GM18909 (cell line): ENCODE measurements at regions not wholly inside any gene's neighbourhood (a gene's known extent, or its start where the extent isn't known, plus 50 kb on each side); places are given as distances from the start of the nearest gene placed in this dataset.
"Not testable (repeated sequence)": the region's sequence is repeated elsewhere in the genome, so short reads cannot be mapped to it uniquely, and the experiment has no call there.

Experiments used
- ATAC-seq: cut with Tn5 transposase; IDR thresholded peaks from one replicate; pipeline ENCODE4 v1.9.1; 2021; ENCODE audit warnings: mild to moderate bottlenecking; ENCODE audit not compliant: unreplicated experiment, poor library complexity

DNA sequence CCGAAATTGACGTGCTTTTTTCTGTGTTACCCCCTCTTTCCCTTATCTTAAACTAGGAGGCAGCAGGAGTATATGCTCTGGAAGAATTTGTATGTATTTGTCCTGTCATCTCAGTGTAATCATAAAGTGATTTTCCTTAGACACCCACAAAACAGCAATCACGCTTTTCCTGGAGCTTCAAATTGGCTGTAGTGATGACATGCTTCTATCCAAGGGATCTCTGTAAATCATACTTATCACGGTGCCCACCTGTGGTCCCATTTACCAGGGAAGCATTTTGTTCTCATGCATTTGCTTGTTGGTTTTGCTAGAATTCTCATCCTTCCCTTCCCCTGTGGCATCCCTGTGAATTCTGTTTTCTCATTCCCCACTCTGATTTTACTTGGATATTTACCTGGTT is 220.8 kb upstream of the THUMPD2 start:
- ATAC-seq: no peak

DNA sequence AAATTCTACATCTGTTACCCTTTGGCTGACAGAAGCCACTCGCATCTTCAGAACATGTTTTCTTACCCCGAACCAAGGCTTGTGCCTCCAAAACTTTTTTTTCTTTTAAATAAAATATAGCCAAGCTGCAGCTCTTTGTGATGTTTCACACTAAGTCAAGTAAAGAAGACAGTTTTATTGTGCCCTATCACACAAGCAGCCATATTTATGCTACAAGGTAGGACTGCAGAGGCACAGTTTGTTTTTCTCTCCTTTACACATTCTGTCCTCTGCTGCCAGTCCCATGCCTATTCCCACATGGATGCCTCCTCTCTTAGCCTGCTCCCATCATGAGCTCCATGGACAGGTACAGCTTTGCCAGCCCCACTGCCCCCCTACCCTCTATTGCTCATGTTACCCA is 219.6 kb upstream of the THUMPD2 start:
- no peak for ATAC-seq

DNA sequence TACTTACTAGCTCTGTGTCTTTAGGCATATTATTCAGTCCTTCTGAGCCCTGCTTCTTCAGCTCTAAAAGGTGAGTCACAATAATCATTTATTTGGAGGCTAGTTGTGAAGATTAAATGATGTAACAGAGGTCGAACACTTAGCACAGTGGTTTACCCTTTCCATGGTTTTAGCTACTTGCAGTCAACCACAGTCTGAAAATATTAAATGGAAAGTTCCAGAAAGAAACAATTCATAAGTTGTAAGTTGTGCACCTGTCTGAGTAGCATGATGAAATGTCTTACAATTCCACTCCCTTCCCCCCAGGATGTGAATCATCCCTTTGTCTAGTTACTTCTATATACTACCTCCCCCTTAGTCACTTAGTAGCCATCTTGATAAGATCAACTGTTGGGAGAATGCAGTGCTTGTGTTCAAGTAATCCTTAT is 217.6 kb upstream of the THUMPD2 start:
- ATAC-seq: no peak

DNA sequence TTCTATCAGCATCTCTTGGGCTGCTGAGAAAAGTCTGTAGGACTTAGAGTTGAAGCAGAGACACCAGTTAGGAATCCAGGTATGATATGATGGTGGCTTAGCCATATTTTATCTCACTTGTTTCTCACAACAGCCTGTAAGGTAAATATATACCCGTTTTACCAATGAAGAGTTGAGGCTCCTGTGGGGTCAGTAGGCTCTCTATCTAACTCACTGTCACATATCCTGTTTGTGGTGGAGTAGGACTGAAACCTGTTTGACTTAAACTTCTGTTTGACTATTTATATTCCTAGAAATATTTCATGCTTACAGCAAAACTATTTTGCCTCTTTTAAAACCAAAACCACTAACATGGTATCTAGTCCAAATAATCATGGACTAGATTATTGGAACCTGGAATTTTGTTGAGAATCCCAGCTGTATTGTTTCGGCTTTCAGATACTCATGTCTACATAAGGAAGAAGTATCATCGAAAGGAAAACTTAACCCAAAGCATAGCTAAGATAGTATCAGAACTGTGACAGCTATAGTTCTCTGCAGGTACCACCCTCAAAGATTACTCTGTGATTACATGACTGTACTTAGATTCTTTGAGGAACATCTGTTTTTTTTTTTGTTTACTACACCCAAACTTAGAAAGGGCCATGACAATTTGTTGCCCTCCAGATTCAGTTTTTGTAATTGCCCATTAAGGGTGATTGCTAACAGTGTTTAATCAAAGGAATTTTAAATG is 216.1 kb upstream of the THUMPD2 start:
- ATAC-seq: no peak

DNA sequence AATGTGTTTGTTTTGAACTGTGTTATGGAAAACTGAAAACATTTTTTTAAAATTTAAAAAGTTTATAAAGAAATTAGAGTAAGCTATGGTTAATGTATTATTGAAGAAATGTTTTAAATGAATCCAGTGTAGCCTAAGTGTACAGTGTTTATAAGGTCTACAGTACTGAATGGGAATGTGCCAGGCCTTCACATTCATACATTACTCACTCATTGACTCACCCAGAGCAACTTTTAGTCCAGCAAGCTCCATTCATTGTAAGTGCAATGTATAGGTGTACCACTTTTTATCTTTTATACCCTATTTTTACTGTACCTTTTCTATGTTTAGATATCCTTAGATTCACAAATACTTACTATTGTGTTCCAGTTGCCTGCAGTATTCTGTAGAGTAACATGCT is 215.1 kb upstream of the THUMPD2 start:
- no peak for ATAC-seq

DNA sequence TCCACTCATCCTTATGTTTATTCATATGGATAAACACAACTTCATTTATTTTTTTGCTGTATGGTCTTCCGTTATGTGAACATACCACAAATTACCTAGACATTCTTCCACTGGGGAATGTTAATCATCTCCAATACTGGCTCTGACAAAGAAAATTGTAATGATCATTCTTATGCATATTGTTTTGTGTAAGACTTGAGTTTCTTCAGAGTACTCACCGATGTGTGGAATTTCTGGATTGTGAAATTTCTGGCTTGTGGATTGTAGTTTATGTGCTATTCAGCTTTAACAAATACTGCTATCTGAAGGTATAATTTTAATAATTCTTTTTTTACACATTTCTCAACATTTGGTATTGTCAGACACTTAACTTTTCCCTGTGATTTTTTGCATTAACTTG is 212.2 kb upstream of the THUMPD2 start:
- ATAC-seq: no peak

DNA sequence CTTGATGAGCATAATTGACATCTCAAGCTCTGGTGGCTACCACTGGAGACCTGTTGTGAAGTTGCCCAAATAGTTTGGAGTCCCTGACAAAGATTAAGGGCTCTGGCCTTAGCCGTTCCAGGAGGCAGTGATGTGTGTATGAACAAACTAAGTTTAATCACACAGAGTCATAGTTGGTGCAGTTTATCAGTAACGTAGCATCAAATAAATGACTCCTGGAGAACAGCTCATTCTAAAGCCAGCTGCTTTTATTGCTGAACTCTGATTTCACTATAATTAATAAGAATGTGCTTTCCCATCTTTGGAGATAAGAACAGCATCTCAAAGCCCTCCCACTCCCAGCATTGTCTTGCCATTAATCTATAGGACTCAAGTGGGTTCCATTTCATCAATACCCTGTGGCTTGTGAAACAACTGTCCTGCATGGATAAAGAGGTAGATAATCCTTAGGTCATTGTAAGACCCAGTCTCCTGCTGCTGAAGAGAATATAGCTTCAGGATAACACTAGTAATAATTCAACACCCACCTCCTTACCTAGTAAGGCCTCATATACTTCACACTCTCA is 211.4 kb upstream of the THUMPD2 start:
- ATAC-seq: no peak

DNA sequence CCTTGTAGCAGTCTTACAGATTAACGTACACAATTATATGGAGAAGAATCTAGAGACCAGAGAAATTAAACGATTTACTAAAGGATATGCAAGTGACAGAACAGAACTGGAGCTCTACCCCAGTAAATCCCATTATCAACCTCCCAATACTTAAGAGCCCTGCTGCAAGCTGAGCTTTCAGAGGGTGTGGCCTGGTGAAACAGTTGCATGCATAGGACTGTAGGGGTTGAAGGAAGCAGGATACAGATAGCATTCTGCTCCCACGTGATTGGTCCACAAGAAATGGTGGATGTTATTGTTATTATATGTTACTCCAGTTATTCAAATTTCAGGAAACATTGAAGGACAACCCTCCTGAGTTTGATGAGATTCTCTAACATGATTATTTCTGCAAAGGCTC is 210.8 kb upstream of the THUMPD2 start:
- no peak for ATAC-seq

DNA sequence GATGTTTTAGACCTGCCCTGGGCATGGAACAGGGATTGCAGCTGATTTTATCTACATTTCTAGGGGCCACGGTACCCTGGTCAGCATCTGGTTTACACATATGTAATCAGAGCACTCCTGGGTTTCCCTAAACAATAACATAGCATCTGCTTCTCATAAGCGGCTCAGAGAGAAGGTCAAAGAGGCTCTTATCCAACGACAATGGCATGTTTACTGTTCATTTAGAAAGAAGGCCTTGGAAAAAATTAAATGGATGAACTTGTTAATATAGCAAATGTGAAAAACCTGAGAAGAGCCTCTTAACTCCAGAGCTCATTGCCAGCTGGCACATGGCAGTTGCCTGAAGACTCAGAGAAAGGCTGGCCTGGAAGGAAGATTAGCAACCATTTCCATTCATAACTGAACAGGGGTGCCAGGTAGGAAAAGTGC is 202.8 kb upstream of the THUMPD2 start:
- no peak for ATAC-seq

DNA sequence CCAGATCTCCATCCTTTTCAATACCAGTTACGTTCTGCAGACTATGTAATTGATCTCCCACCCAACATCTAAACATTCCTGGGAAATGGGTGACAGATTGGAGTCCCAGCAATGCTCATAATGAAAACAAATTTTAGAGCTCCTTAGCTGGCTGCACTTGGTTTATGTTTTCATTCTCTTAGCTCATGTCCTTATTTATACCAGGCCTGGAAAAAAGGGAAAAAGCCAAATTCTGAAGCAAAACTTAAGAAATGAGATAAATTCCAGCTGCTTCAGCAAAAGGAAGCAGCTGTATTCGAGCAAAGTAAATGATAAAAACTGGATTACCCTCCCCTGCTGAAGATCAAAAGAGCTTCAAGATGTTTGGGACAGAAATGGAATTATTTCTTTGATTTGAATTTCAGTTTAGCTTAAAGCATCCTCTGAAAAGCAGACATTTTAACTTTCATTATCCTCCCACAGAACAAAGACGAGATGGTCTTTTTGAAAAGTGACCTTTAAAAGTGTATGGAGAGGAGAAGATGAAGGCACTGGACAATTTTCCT is 196.5 kb upstream of the THUMPD2 start:
- ATAC-seq: no peak

DNA sequence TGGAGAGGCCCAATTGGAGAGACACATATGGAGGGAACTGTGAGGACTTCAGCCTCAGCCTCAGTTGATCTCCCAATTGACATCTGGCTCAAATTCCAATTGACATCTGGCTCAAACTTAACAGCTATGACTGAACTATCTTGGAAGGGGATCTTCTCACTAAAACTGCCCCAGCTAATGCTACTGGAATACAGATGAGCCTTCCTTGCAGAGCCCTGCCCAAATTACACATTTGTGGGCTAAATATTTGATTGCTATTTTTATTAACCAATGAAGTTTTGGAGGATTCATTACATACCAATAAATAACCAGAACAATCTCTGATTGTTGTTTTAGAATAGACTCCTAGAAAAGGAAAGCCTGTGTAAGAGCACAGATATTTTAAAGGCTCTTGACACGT is 189.0 kb upstream of the THUMPD2 start:
- ATAC-seq: no peak

DNA sequence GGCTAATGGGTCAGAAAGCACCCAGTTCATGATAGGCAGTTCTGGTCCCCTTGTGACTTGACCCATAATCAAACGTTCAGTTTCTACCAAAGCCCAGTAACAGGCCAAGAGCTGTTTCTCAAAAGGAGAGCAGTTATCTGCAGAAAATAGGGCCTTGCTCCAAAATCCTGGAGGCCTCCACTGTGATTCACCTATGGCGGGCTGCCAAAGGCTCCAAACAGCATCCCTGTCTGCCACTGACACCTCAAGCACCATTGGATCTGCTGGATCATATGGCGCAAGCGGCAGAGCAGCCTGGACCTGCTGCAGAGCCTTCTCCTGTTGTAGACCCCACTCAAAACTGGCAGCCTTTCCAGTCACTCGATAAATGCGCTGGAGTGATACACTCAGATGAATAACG is 181.6 kb upstream of the THUMPD2 start:
- ATAC-seq: not testable (repeated sequence)

DNA sequence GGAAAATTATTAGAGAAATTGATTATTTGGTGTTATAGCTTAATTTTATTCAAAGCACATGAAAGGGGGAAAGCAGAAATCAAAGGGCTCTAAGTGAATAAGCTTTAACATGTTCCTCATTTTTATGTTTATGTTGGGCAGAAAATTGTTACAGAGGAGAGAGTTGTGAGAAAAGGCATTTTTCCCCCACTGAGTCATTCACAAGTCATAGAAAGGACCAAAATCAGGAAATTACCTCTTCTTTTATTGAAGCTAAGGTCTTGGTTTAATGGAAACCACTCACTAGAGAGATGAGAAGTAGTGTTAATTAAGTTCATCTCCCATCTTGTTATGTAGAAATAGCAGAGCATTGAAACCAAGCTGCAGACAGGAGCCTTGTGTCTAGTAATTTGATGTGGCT is 175.3 kb upstream of the THUMPD2 start:
- no peak for ATAC-seq

DNA sequence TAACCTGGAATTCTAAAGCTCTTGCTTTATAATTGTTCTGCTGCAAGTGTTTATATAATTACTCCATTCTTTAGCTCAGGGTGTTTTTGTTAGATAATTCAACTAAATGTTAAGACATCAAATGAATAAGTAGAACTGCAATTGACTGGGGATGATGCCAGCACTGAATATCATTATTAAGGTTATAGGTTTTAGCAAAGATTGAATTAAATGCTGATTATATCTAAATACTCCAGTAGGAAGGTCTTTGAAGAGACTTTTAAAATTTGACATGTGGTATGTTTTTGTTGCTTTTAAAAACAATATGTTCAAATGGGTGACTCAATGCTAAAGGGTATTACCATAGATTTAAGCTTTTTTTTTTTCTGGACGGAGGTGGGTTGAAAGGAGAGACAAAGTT is 170.1 kb upstream of the THUMPD2 start:
- no peak for ATAC-seq

DNA sequence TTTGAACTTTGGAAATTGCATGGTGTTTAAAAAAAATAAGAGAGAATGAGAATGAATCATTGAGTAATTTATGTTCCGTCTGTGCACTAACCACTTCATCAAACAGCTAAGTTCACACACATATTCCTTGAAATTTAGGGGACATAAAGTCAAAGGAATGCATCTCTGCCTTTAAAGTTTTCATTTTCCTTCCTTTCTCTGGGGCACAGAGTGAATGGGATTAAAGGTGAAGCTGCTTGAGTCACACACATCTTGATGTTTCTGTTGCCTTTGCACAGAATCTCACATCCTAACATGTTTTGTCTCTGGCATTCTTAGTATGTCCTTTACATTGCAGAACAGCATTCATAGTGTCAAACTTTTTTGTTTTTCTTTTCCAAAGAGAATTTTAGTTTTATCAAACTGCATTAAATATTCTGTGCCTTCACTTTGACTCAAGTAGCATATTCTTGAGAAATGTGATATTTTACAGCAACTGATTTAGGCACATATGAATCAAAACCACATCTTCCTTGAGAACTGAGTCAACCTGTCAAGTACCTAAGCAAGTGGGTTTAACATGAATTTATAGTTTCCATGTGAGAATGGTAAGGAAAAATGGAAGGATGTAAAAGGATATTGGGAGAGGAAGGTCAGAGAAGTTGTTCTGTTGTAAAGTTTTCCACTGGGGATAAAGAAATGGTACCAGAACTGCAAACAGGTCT is 169.1 kb upstream of the THUMPD2 start:
- no peak for ATAC-seq

DNA sequence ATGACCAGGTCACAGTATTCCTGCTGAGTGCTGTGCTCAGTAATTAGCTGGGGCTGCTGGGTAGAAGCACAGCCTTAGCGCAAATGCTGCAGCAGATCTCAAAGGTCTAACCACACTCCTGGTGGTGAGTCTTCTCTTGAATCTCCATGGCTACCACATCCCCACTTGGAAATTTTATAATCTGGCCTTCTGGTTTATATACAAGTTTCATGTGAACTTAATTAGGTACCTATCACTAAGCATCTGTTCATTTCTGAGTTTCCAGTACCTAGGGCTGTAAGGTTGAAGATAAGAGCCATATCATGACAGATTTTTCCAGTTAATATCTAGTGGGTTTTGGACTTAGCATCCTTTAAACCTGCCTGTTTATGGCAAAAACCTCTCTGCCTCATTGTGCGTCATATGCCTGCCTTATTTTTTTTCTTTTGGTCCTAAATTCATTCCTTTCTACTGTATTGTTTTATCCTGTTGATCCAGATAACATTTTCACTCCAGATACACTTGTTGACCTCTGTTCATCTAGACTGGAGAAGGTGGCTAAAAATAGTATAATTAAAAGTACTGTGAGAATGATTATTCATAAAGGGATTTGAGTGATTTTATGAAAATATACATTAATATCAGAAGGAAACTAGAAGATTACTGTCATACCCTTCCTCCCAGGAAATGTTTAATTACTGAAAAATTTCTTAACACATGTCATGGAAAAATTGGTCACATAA is 168.4 kb upstream of the THUMPD2 start:
- ATAC-seq: no peak

DNA sequence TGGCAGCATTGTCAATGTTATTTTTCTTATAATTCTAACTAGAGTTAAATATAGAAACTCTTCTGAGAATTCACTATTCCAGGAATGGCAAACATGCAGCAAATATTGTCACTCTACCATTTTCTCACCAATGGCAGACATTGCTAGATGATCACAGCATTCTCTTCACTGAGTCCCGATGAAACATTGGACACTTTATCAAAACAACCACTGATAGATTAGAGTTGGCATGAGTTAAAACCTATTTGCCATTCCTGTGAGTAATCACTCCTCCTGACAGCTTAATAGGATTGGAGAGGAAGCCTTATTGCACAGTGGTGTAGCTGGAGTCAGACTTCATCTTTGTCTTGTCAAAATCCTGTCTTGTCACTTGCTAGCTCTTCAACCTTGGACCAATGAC is 163.9 kb upstream of the THUMPD2 start:
- ATAC-seq: no peak

DNA sequence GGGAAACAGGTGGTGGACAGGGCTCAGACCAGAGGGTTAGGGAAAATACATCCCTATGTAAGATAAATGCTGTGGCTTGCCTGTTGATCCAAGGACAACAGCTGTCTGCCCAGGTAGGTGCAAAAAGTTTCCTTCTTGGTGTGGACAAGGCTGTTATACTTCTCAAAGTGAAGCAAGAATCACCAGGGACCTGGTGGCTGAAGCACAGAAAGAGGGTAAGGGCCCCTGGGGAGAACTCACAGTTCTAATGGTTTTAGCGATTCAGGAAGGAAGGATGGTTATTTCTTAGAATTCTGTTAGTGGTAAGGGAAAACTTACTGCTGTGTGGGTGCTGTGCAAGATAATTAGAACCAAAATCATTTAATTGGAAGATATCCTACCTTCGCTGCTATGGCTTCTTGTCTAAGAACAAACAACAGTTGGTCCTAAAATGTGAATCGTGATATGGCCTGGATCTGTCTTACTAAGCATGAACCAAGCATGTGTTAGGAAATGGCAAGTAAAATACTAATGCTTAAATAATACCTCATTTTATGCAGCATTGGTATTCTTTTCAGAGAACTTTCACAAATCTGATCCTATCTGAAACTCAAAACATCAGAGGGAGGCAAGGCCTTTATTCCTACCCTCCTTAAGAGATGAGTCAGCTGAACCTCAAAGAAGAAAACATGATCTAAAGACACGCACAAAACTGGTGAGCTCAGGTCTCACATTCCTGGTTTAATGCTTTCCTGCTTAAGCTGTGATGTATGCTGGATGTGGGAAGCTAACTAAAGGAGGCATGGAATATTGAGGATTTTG is 159.2 kb upstream of the THUMPD2 start:
- no peak for ATAC-seq

DNA sequence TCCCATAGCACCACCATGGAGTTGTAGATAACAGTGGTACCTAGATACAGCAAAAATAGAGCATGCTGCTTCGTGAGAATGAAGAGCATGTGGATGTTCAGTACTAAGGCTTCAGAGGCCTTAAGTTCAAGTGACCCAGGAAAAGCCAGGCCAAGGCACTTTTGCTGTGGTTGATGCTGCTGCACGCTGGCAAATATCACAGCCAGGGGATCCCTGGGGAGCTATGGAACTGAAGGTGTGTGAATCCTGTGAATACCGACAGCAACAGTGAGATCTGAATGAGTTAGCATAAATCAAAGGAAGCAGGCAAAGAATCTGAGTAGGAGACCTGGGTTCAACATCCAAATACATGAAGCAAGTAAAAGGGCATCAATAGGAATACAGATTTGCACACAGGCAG is 158.6 kb upstream of the THUMPD2 start:
- no peak for ATAC-seq

DNA sequence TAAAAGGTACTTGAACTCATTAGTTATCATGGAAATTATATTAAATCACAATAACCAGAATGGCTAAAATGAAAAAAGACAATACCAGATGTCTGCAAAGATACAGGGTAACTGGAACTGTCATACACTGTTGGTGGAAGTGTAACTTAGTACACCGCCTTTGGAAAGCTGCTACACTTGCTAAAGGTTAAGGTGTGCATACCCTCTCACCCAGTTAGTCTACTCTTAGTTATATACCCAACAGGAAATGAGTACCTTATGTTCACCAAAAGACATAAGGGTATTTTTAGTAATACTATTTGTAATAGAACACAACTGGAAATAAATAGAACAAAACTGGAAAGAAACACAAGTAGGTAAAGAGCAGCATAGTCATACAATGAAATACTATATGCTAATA is 155.8 kb upstream of the THUMPD2 start:
- no peak for ATAC-seq
